HL-60 (cell line): ENCODE measurements at regions not wholly inside any gene's neighbourhood (a gene's known extent, or its start where the extent isn't known, plus 50 kb on each side); places are given as distances from the start of the nearest gene placed in this dataset.

ENCODE experiments used
- DNase-seq, 2 experiments: peaks; one replicate each; pipeline ENCODE4 v3.0.0-alpha.2; 2010 to 2020; ENCODE audit warnings: low read depth in 1 of 2, low spot score in 1 of 2
- H3K27ac ChIP-seq: fragments of 250-450 bp; sonication (Bioruptor Pico); replicated peaks from 2 replicates; pipeline ENCODE4 v1.5.1; 2020; ENCODE audit warnings: mild to moderate bottlenecking, moderate library complexity
- H3K27me3 ChIP-seq: fragments of 250-450 bp; sonication (Bioruptor Pico); 2 replicates; pipeline ENCODE4 v1.5.1; 2021; ENCODE audit warnings: mild to moderate bottlenecking, moderate library complexity; ENCODE audit not compliant: insufficient read depth, poor library complexity, severe bottlenecking
- H3K4me3 ChIP-seq: replicated peaks from 2 replicates; pipeline ENCODE4 v1.5.1; 2011; ENCODE audit warnings: mild to moderate bottlenecking, control low read depth, low read length; ENCODE audit not compliant: insufficient read depth
- GABPA ChIP-seq: IDR thresholded peaks from 2 replicates; pipeline ENCODE4 v1.6.1; 2012; ENCODE audit warnings: low read depth
- POLR2AphosphoS5 ChIP-seq: IDR thresholded peaks from 2 replicates; pipeline ENCODE4 v1.6.1; 2012; ENCODE audit warnings: low read depth
- REST ChIP-seq: IDR thresholded peaks from 2 replicates; pipeline ENCODE4 v1.6.1; 2012; ENCODE audit warnings: low read depth; ENCODE audit not compliant: insufficient replicate concordance
- SPI1 ChIP-seq: IDR thresholded peaks from 2 replicates; pipeline ENCODE4 v1.6.1; 2012; ENCODE audit warnings: low read depth, mild to moderate bottlenecking, borderline replicate concordance
- TF ChIP-seq, protein P1 (sequence below): IDR thresholded peaks from one replicate; pipeline ENCODE4 v1.5.1; 2011; ENCODE audit warnings: low read length, control low read depth, inconsistent platforms; ENCODE audit not compliant: insufficient read depth

GRCh38 chr3:156617145-156617544, 57.2 kb upstream of the TIPARP start:
- no peak overlapping the region for H3K4me3 ChIP-seq
- no peaks in the 10 kb centered on the region for H3K27me3 ChIP-seq
- TF ChIP-seq REST (no peak), POLR2AphosphoS5 (no peak), SPI1 (no peak), GABPA (no peak)
- TF ChIP-seq, protein P1, sequence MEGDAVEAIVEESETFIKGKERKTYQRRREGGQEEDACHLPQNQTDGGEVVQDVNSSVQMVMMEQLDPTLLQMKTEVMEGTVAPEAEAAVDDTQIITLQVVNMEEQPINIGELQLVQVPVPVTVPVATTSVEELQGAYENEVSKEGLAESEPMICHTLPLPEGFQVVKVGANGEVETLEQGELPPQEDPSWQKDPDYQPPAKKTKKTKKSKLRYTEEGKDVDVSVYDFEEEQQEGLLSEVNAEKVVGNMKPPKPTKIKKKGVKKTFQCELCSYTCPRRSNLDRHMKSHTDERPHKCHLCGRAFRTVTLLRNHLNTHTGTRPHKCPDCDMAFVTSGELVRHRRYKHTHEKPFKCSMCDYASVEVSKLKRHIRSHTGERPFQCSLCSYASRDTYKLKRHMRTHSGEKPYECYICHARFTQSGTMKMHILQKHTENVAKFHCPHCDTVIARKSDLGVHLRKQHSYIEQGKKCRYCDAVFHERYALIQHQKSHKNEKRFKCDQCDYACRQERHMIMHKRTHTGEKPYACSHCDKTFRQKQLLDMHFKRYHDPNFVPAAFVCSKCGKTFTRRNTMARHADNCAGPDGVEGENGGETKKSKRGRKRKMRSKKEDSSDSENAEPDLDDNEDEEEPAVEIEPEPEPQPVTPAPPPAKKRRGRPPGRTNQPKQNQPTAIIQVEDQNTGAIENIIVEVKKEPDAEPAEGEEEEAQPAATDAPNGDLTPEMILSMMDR, result no peak
- DNase-seq, result no peak
- no peak overlapping the region for H3K27ac ChIP-seq

GRCh38 chr3:156615592-156616173, 58.7 kb upstream of the TIPARP start:
- no peak for TF ChIP-seq POLR2AphosphoS5
- TF ChIP-seq, protein P1, result no peak
- TF ChIP-seq SPI1, result no peak
- no peak for TF ChIP-seq REST
- TF ChIP-seq GABPA, result no peak

DNA sequence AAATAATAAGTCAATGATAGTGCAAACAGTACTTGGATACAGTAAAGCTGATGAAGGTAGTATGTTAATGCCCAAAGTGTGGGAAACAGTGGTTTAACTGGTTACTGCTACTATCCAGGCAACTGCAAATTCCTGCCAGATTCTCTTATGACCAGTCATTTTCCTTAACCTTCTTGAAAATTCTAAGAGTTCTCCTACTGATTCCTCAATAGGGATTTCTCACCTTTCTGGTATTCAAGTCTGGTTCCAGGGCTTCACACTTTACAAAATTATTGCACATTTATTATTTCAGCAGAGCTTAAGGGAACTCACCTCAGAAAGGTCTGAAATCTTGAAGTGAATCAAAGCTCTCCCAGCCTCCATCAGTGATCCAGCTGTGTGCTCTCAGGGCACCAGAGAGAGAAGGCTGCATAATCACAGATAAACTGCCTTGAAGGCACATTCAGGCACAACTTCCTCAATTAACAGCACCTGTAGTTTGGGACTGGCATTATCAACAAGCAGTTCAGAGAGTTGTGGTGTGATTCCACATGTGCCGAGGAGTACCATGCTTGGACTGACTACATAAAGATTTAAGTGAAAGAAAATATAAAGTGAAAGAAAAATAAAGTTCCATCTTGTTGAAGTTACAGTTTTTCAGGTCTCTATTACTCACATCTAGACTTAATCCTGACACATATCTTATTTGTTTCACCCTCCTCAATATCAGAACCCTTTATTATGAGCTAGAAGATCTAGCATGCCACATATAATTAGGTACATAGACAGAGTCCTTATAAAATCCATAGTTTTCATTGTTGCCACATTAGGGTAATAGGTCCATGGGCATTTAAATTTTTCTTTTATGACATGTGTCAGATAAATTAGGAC, 59.5 kb upstream of the TIPARP start:
- DNase-seq, result peak in 1 of 2 experiments; percentile 33
- Histone ChIP-seq H3K4me3 (no peak overlapping the region), H3K27me3 (no peaks in the 10 kb centered on the region), H3K27ac (no peak overlapping the region)
- TF ChIP-seq GABPA (no peak), POLR2AphosphoS5 (0 out of 2 replicates have a peak, but pooled peaks have one; percentile 28)

More at GRCh38 chr3:156615592-156616173, 58.7 kb upstream of the TIPARP start:
- no peak overlapping the region for H3K27ac ChIP-seq
- DNase-seq, result no peak
- H3K27me3 ChIP-seq, result no peaks in the 10 kb centered on the region
- no peak overlapping the region for H3K4me3 ChIP-seq

DNA sequence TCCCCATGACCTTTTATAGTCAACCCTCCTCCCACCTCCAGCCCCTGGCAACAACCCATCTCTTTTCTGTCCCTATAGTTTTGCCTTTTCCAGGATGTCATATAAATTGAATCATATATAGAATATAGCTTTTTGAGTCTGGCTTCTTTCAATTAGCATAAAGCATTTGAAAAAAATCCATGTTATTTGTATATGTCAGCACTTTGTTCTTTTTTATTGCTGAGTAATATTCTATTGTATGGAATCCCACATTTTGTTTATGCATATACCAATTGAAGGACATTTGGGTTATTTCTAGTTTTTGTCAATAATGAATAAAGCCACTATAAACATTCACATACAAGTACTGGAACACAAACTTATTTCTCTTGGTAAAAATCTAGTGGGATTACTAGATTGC, 58.0 kb upstream of the SSR3 start:
- no peak overlapping the region for H3K27ac ChIP-seq
- TF ChIP-seq SPI1, result no peak
- no peak for TF ChIP-seq REST
- TF ChIP-seq POLR2AphosphoS5, result no peak
- no peak for TF ChIP-seq GABPA
- TF ChIP-seq, protein P1, result no peak
- H3K4me3 ChIP-seq, result no peak overlapping the region
- no peak for DNase-seq
- no peaks in the 10 kb centered on the region for H3K27me3 ChIP-seq
